Astrocyte (in vitro differentiated cells and primary cell): ENCODE measurements at regions not wholly inside any gene's neighbourhood (a gene's known extent, or its start where the extent isn't known, plus 50 kb on each side); places are given as distances from the start of the nearest gene placed in this dataset.
"Not testable (repeated sequence)": the region's sequence is repeated elsewhere in the genome, so short reads cannot be mapped to it uniquely, and the experiment has no call there.

ENCODE experiments used
- DNase-seq: peaks from one replicate; pipeline ENCODE4 v3.0.0-alpha.2; 2010; ENCODE audit warnings: low read depth
- FAIRE-seq: peaks from 2 replicates; lab custom pipeline; 2011; peaks lifted over from hg19 to GRCh38; lab: Jason Lieb, UNC
- H2AFZ ChIP-seq: 2 replicates; pipeline ENCODE4 v1.6.0; 2012; ENCODE audit warnings: low read depth, low read length, inconsistent platforms
- H3K27ac ChIP-seq: 2 replicates; pipeline ENCODE4 v1.5.1; 2011; ENCODE audit warnings: low read depth, low read length, inconsistent platforms
- H3K27me3 ChIP-seq: 2 replicates; pipeline ENCODE4 v1.6.0; 2011; ENCODE audit warnings: low read length, inconsistent platforms; ENCODE audit not compliant: insufficient read depth
- H3K36me3 ChIP-seq: 2 replicates; pipeline ENCODE4 v1.5.1; 2011; ENCODE audit warnings: low read length, inconsistent platforms; ENCODE audit not compliant: insufficient read depth
- H3K4me1 ChIP-seq: 2 replicates; pipeline ENCODE4 v1.5.1; 2011; ENCODE audit warnings: low read length, inconsistent platforms; ENCODE audit not compliant: insufficient read depth
- H3K4me2 ChIP-seq: 2 replicates; pipeline ENCODE4 v1.6.0; 2012; ENCODE audit warnings: low read length, inconsistent platforms
- H3K4me3 ChIP-seq: 2 replicates; pipeline ENCODE4 v1.5.1; 2011; ENCODE audit warnings: low read depth, mild to moderate bottlenecking, low read length, inconsistent platforms; ENCODE audit not compliant: insufficient read depth
- H3K79me2 ChIP-seq: 2 replicates; pipeline ENCODE4 v1.6.0; 2012; ENCODE audit warnings: mild to moderate bottlenecking, low read length, inconsistent platforms; ENCODE audit not compliant: insufficient read depth
- H3K9ac ChIP-seq: 2 replicates; pipeline ENCODE4 v1.6.0; 2012; ENCODE audit warnings: mild to moderate bottlenecking, low read length, inconsistent platforms
- H3K9me3 ChIP-seq: 2 replicates; pipeline ENCODE4 v1.5.1; 2012; ENCODE audit warnings: low read depth, mild to moderate bottlenecking, low read length, inconsistent platforms; ENCODE audit not compliant: insufficient read depth
- H4K20me1 ChIP-seq: 2 replicates; pipeline ENCODE4 v1.6.0; 2012; ENCODE audit warnings: low read length, inconsistent platforms; ENCODE audit not compliant: insufficient read depth
- H3K27ac Mint-ChIP-seq: one replicate; pipeline ENCODE4 v1.8.0; 2021; ENCODE audit warnings: mild to moderate bottlenecking, mixed read lengths; ENCODE audit not compliant: unreplicated experiment
- H3K27me3 Mint-ChIP-seq: one replicate; pipeline ENCODE4 v1.8.0; 2021; ENCODE audit warnings: low read depth, mixed read lengths; ENCODE audit not compliant: unreplicated experiment
- H3K36me3 Mint-ChIP-seq: one replicate; pipeline ENCODE4 v1.8.0; 2021; ENCODE audit warnings: low read depth, mixed read lengths; ENCODE audit not compliant: unreplicated experiment
- H3K4me1 Mint-ChIP-seq: one replicate; pipeline ENCODE4 v1.8.0; 2021; ENCODE audit warnings: low read depth, mixed read lengths; ENCODE audit not compliant: unreplicated experiment
- H3K4me3 Mint-ChIP-seq: one replicate; pipeline ENCODE4 v1.8.0; 2021; ENCODE audit warnings: mild to moderate bottlenecking, moderate library complexity, mixed read lengths; ENCODE audit not compliant: unreplicated experiment
- H3K9me3 Mint-ChIP-seq: one replicate; pipeline ENCODE4 v1.8.0; 2021; ENCODE audit warnings: mild to moderate bottlenecking, mixed read lengths; ENCODE audit not compliant: unreplicated experiment

GRCh38 chrY:18689890-18690593 lies 83.5 kb downstream of the HSFY2 start:
- H3K27ac ChIP-seq, H3K9me3 Mint-ChIP-seq, H3K9me3 ChIP-seq, H3K36me3 ChIP-seq, H3K4me1 Mint-ChIP-seq, H3K36me3 Mint-ChIP-seq, H3K4me2 ChIP-seq, FAIRE-seq, H3K27ac Mint-ChIP-seq, H3K4me3 ChIP-seq, H4K20me1 ChIP-seq, H3K9ac ChIP-seq, H3K4me3 Mint-ChIP-seq, H3K4me1 ChIP-seq, H2AFZ ChIP-seq, H3K79me2 ChIP-seq, H3K27me3 Mint-ChIP-seq, DNase-seq, H3K27me3 ChIP-seq: not testable (repeated sequence)

GRCh38 chrY:18696788-18697187 lies 76.7 kb downstream of the HSFY2 start:
- not testable (repeated sequence) for H3K79me2 ChIP-seq, H3K9me3 Mint-ChIP-seq, H3K27ac Mint-ChIP-seq, H3K27me3 ChIP-seq, H3K27ac ChIP-seq, H2AFZ ChIP-seq, H3K4me1 ChIP-seq, H3K4me1 Mint-ChIP-seq, H3K9me3 ChIP-seq, H3K27me3 Mint-ChIP-seq, H3K4me2 ChIP-seq, FAIRE-seq, H3K4me3 Mint-ChIP-seq, H4K20me1 ChIP-seq, H3K4me3 ChIP-seq, DNase-seq, H3K36me3 Mint-ChIP-seq, H3K36me3 ChIP-seq, H3K9ac ChIP-seq

- not testable (repeated sequence) for H3K27me3 Mint-ChIP-seq, H3K9me3 ChIP-seq, H3K79me2 ChIP-seq, H4K20me1 ChIP-seq, H2AFZ ChIP-seq, H3K9ac ChIP-seq, H3K27ac Mint-ChIP-seq, H3K4me1 ChIP-seq, H3K27me3 ChIP-seq, H3K36me3 Mint-ChIP-seq, H3K9me3 Mint-ChIP-seq, H3K27ac ChIP-seq, H3K36me3 ChIP-seq, H3K4me3 Mint-ChIP-seq, FAIRE-seq, H3K4me2 ChIP-seq, H3K4me3 ChIP-seq, DNase-seq, H3K4me1 Mint-ChIP-seq
These were observed 69.3 kb downstream of the HSFY2 start for GRCh38 chrY:18704198-18704597.

GRCh38 chrY:18711785-18712184 lies 61.8 kb downstream of the HSFY2 start:
- not testable (repeated sequence) for H3K9me3 ChIP-seq, H4K20me1 ChIP-seq, H3K27me3 ChIP-seq, FAIRE-seq, H3K4me3 Mint-ChIP-seq, H3K4me3 ChIP-seq, H3K4me1 ChIP-seq, H3K9me3 Mint-ChIP-seq, H3K4me1 Mint-ChIP-seq, H2AFZ ChIP-seq, H3K27ac Mint-ChIP-seq, H3K9ac ChIP-seq, H3K27me3 Mint-ChIP-seq, H3K4me2 ChIP-seq, H3K79me2 ChIP-seq, H3K36me3 Mint-ChIP-seq, H3K27ac ChIP-seq, H3K36me3 ChIP-seq, DNase-seq

GRCh38 chrY:18713760-18714159 lies 59.8 kb downstream of the HSFY2 start:
- not testable (repeated sequence) for H3K36me3 Mint-ChIP-seq, H3K4me1 ChIP-seq, H3K27me3 ChIP-seq, H3K4me3 ChIP-seq, H3K9ac ChIP-seq, H3K36me3 ChIP-seq, H3K4me3 Mint-ChIP-seq, H3K9me3 ChIP-seq, H3K4me1 Mint-ChIP-seq, H3K27ac ChIP-seq, H4K20me1 ChIP-seq, H3K79me2 ChIP-seq, H3K27ac Mint-ChIP-seq, H3K9me3 Mint-ChIP-seq, H2AFZ ChIP-seq, H3K4me2 ChIP-seq, DNase-seq, FAIRE-seq, H3K27me3 Mint-ChIP-seq

GRCh38 chrY:18718714-18719113 lies 54.8 kb downstream of the HSFY2 start:
- H3K4me1 Mint-ChIP-seq: not testable (repeated sequence)

More at GRCh38 chrY:18718714-18719113, 54.8 kb downstream of the HSFY2 start:
- not testable (repeated sequence) for H3K36me3 Mint-ChIP-seq, H3K27me3 Mint-ChIP-seq, DNase-seq, H3K9me3 Mint-ChIP-seq, H3K4me2 ChIP-seq, H3K27ac Mint-ChIP-seq, H3K27me3 ChIP-seq, H3K4me3 ChIP-seq, H3K27ac ChIP-seq, H3K9me3 ChIP-seq, H3K4me1 ChIP-seq, H3K79me2 ChIP-seq, H3K4me3 Mint-ChIP-seq, FAIRE-seq, H2AFZ ChIP-seq, H4K20me1 ChIP-seq, H3K36me3 ChIP-seq, H3K9ac ChIP-seq
